Astrocyte (in vitro differentiated cells and primary cell): ENCODE measurements at regions not wholly inside any gene's neighbourhood (a gene's known extent, or its start where the extent isn't known, plus 50 kb on each side); places are given as distances from the start of the nearest gene placed in this dataset.

Source experiments
- DNase-seq: peaks from one replicate; pipeline ENCODE4 v3.0.0-alpha.2; 2010; ENCODE audit warnings: low read depth
- FAIRE-seq: peaks from 2 replicates; lab custom pipeline; 2011; peaks lifted over from hg19 to GRCh38; lab: Jason Lieb, UNC
- H2AFZ ChIP-seq: 2 replicates; pipeline ENCODE4 v1.6.0; 2012; ENCODE audit warnings: low read depth, low read length, inconsistent platforms
- H3K27ac ChIP-seq: 2 replicates; pipeline ENCODE4 v1.5.1; 2011; ENCODE audit warnings: low read depth, low read length, inconsistent platforms
- H3K27me3 ChIP-seq: 2 replicates; pipeline ENCODE4 v1.6.0; 2011; ENCODE audit warnings: low read length, inconsistent platforms; ENCODE audit not compliant: insufficient read depth
- H3K36me3 ChIP-seq: 2 replicates; pipeline ENCODE4 v1.5.1; 2011; ENCODE audit warnings: low read length, inconsistent platforms; ENCODE audit not compliant: insufficient read depth
- H3K4me1 ChIP-seq: 2 replicates; pipeline ENCODE4 v1.5.1; 2011; ENCODE audit warnings: low read length, inconsistent platforms; ENCODE audit not compliant: insufficient read depth
- H3K4me2 ChIP-seq: 2 replicates; pipeline ENCODE4 v1.6.0; 2012; ENCODE audit warnings: low read length, inconsistent platforms
- H3K4me3 ChIP-seq: 2 replicates; pipeline ENCODE4 v1.5.1; 2011; ENCODE audit warnings: low read depth, mild to moderate bottlenecking, low read length, inconsistent platforms; ENCODE audit not compliant: insufficient read depth
- H3K79me2 ChIP-seq: 2 replicates; pipeline ENCODE4 v1.6.0; 2012; ENCODE audit warnings: mild to moderate bottlenecking, low read length, inconsistent platforms; ENCODE audit not compliant: insufficient read depth
- H3K9ac ChIP-seq: 2 replicates; pipeline ENCODE4 v1.6.0; 2012; ENCODE audit warnings: mild to moderate bottlenecking, low read length, inconsistent platforms
- H3K9me3 ChIP-seq: 2 replicates; pipeline ENCODE4 v1.5.1; 2012; ENCODE audit warnings: low read depth, mild to moderate bottlenecking, low read length, inconsistent platforms; ENCODE audit not compliant: insufficient read depth
- H4K20me1 ChIP-seq: 2 replicates; pipeline ENCODE4 v1.6.0; 2012; ENCODE audit warnings: low read length, inconsistent platforms; ENCODE audit not compliant: insufficient read depth
- H3K27ac Mint-ChIP-seq: one replicate; pipeline ENCODE4 v1.8.0; 2021; ENCODE audit warnings: mild to moderate bottlenecking, mixed read lengths; ENCODE audit not compliant: unreplicated experiment
- H3K27me3 Mint-ChIP-seq: one replicate; pipeline ENCODE4 v1.8.0; 2021; ENCODE audit warnings: low read depth, mixed read lengths; ENCODE audit not compliant: unreplicated experiment
- H3K36me3 Mint-ChIP-seq: one replicate; pipeline ENCODE4 v1.8.0; 2021; ENCODE audit warnings: low read depth, mixed read lengths; ENCODE audit not compliant: unreplicated experiment
- H3K4me1 Mint-ChIP-seq: one replicate; pipeline ENCODE4 v1.8.0; 2021; ENCODE audit warnings: low read depth, mixed read lengths; ENCODE audit not compliant: unreplicated experiment
- H3K4me3 Mint-ChIP-seq: one replicate; pipeline ENCODE4 v1.8.0; 2021; ENCODE audit warnings: mild to moderate bottlenecking, moderate library complexity, mixed read lengths; ENCODE audit not compliant: unreplicated experiment
- H3K9me3 Mint-ChIP-seq: one replicate; pipeline ENCODE4 v1.8.0; 2021; ENCODE audit warnings: mild to moderate bottlenecking, mixed read lengths; ENCODE audit not compliant: unreplicated experiment
- EZH2 ChIP-seq: IDR thresholded peaks from 2 replicates; pipeline ENCODE4 v1.6.1; 2012; ENCODE audit warnings: mild to moderate bottlenecking, low read length, inconsistent platforms; ENCODE audit not compliant: insufficient read depth
- TF ChIP-seq, protein P1 (sequence below): IDR thresholded peaks from 2 replicates; pipeline ENCODE4 v1.5.1; 2011; ENCODE audit warnings: low read depth, mild to moderate bottlenecking, inconsistent platforms, low read length, moderate library complexity; ENCODE audit not compliant: insufficient read depth

GRCh38 chr11:25453471-25453870 is 878.5 kb upstream of the ANO3 start:
- Histone ChIP-seq H3K4me2 (no peak overlapping the region), H3K9ac (no peak overlapping the region), H3K79me2 (no peaks in the 10 kb centered on the region), H2AFZ (no peak overlapping the region), H3K9me3 (no peaks in the 10 kb centered on the region), H3K36me3 (no peaks in the 10 kb centered on the region), H3K27ac (no peak overlapping the region), H4K20me1 (no peaks in the 10 kb centered on the region), H3K4me3 (no peak overlapping the region), H3K27me3 (no peaks in the 10 kb centered on the region), H3K4me1 (no peaks in the 10 kb centered on the region)
- FAIRE-seq: no peak
- Mint-ChIP-seq H3K4me3 (no peak overlapping the region), H3K27ac (no peak overlapping the region), H3K36me3 (no peaks in the 10 kb centered on the region), H3K4me1 (no peaks in the 10 kb centered on the region), H3K9me3 (no peaks in the 10 kb centered on the region), H3K27me3 (no peaks in the 10 kb centered on the region)
- TF ChIP-seq, protein P1, sequence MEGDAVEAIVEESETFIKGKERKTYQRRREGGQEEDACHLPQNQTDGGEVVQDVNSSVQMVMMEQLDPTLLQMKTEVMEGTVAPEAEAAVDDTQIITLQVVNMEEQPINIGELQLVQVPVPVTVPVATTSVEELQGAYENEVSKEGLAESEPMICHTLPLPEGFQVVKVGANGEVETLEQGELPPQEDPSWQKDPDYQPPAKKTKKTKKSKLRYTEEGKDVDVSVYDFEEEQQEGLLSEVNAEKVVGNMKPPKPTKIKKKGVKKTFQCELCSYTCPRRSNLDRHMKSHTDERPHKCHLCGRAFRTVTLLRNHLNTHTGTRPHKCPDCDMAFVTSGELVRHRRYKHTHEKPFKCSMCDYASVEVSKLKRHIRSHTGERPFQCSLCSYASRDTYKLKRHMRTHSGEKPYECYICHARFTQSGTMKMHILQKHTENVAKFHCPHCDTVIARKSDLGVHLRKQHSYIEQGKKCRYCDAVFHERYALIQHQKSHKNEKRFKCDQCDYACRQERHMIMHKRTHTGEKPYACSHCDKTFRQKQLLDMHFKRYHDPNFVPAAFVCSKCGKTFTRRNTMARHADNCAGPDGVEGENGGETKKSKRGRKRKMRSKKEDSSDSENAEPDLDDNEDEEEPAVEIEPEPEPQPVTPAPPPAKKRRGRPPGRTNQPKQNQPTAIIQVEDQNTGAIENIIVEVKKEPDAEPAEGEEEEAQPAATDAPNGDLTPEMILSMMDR: no peak
- TF ChIP-seq EZH2: no peak
- DNase-seq: no peak

DNA sequence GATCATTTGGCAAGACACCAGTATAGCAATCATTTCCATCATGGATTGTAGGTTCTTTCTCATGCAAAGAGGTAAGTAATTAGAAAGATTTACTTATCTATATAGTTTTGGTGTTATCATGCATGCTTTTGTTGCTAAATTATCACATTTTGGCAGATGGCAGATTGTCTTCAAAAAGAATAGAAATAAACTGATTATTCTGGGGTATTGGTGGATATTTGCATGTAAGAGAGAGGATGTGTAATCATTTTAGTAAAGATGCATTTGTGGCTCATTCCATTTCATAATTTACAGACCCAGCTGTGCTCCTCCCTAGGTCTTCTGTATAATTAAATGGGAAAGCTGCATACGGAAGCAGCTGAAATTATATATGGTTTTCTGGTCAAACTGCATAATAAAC is 875.7 kb upstream of the ANO3 start:
- Mint-ChIP-seq H3K27ac (no peak overlapping the region), H3K4me3 (no peak overlapping the region), H3K36me3 (no peaks in the 10 kb centered on the region), H3K4me1 (no peaks in the 10 kb centered on the region), H3K27me3 (no peaks in the 10 kb centered on the region), H3K9me3 (no peaks in the 10 kb centered on the region)
- H3K36me3 ChIP-seq: no peaks in the 10 kb centered on the region
- FAIRE-seq (no peak), DNase-seq (no peak)
- H3K79me2 ChIP-seq: no peaks in the 10 kb centered on the region
- H3K27ac ChIP-seq: no peak overlapping the region
- H3K4me3 ChIP-seq: no peak overlapping the region
- no peaks in the 10 kb centered on the region for H3K9me3 ChIP-seq
- TF ChIP-seq EZH2: no peak
- TF ChIP-seq, protein P1: no peak
- no peak overlapping the region for H3K9ac ChIP-seq
- H2AFZ ChIP-seq: no peak overlapping the region
- H3K4me2 ChIP-seq: no peak overlapping the region
- H3K27me3 ChIP-seq: no peaks in the 10 kb centered on the region
- H4K20me1 ChIP-seq: no peaks in the 10 kb centered on the region
- H3K4me1 ChIP-seq: no peaks in the 10 kb centered on the region

DNA sequence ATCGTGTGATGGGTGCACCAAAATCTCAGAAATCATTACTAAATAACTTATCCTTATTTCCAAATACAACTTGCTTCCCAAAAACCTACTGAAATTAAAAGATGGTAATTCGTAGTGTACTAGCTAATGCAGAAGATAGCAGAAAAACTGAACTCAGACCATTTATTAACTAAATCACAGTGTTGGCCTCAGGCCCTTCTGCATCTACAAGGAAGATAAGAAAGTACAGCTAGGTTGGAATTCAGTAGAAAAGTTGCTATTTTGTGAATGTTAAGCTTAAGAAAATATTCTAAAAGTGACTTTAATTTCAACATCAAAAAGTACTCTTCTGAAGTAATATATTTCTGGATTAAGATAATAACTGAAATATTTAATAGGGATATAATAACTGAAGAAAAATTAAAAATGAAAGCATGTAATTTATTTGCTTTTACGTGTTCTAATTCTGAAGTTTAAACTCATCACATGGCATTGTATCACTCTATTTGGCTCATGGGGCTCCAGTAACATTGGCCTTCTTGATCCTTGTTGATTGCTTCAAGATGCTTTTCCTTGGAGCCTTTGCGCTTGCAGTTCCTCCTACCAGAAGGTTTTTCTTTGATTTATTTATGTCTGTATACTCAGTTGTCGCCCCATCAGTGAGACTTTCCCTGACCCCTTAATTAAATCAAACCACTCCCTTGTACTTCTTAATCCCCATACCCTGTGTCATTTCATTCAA is 847.9 kb upstream of the ANO3 start:
- Mint-ChIP-seq H3K4me1 (no peaks in the 10 kb centered on the region), H3K9me3 (no peaks in the 10 kb centered on the region), H3K36me3 (no peaks in the 10 kb centered on the region), H3K27ac (no peak overlapping the region), H3K4me3 (no peak overlapping the region), H3K27me3 (no peaks in the 10 kb centered on the region)
- H3K79me2 ChIP-seq: no peaks in the 10 kb centered on the region
- DNase-seq (no peak), FAIRE-seq (no peak)
- TF ChIP-seq EZH2: no peak
- TF ChIP-seq, protein P1: no peak
- no peak overlapping the region for H3K9ac ChIP-seq
- H2AFZ ChIP-seq: no peak overlapping the region
- H3K9me3 ChIP-seq: no peaks in the 10 kb centered on the region
- H3K36me3 ChIP-seq: no peaks in the 10 kb centered on the region
- no peaks in the 10 kb centered on the region for H3K27me3 ChIP-seq
- H3K4me3 ChIP-seq: no peak overlapping the region
- H3K27ac ChIP-seq: no peak overlapping the region
- no peak overlapping the region for H3K4me2 ChIP-seq
- no peaks in the 10 kb centered on the region for H3K4me1 ChIP-seq
- H4K20me1 ChIP-seq: no peaks in the 10 kb centered on the region
